ENCODE measurements at regions not wholly inside any gene's neighbourhood (a gene's known extent, or its start where the extent isn't known, plus 50 kb on each side); places are given as distances from the start of the nearest gene placed in this dataset.

DNA sequence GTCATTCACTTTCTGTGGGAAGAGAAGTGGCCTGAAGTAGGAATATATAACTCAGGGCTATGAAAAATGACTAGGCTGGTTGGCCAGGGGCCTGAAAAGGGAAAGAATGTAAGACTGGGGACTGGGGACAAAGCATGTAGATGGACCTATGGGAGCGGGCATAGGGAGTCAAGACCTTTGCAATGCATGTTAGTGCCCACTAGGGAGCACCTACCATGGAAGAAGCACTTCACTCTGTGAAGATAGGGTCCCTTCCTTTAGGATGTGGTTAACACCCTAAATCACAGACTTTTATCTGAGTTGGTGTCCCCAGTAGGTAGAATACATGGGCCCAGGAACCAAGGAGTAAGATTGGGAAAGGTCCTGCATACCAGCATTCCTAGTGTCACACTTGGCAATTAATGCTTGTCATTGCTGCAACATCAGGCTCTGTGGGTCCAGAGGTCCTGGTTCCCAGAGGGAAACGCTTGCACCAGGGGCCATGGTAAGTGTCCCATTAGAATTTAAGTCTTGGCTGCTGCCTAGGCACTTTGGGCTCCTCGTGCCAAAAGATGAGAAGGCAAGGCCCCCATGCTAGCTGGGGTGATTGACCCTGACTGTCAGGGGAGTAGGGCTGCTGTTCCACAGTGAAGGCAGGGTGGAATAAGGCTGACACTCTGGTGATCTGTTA, 79.6 kb downstream of the CRYGS start:
- intact Hi-C loops (cut with DNase I), result no loop called here
- Histone ChIP-seq H3K27ac (no peak overlapping the region), H3K27me3 (ENCODE audit: insufficient read depth in 3 of 3, low read length in 2 of 3) (peaks cover 0 to 1% (median 0%) of the 10 kb centered on the region in 3 donors), H3K9me3 (no peaks in the 10 kb centered on the region), H3K4me1 (no peaks in the 10 kb centered on the region), H3K36me3 (ENCODE audit: insufficient read depth in 1 of 2, low read depth in 1 of 2) (no peaks in the 10 kb centered on the region), H3K4me3 (no peak overlapping the region)
- DNase-seq (no peak), ATAC-seq (no peak)
- 89 to 94% (median 90%) methylated on average over 3 of the region's 3 CpGs for WGBS, 3 donors
- TF ChIP-seq, protein P1, sequence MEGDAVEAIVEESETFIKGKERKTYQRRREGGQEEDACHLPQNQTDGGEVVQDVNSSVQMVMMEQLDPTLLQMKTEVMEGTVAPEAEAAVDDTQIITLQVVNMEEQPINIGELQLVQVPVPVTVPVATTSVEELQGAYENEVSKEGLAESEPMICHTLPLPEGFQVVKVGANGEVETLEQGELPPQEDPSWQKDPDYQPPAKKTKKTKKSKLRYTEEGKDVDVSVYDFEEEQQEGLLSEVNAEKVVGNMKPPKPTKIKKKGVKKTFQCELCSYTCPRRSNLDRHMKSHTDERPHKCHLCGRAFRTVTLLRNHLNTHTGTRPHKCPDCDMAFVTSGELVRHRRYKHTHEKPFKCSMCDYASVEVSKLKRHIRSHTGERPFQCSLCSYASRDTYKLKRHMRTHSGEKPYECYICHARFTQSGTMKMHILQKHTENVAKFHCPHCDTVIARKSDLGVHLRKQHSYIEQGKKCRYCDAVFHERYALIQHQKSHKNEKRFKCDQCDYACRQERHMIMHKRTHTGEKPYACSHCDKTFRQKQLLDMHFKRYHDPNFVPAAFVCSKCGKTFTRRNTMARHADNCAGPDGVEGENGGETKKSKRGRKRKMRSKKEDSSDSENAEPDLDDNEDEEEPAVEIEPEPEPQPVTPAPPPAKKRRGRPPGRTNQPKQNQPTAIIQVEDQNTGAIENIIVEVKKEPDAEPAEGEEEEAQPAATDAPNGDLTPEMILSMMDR (IDR thresholded peaks at IDR 0.05), result no peak

DNA sequence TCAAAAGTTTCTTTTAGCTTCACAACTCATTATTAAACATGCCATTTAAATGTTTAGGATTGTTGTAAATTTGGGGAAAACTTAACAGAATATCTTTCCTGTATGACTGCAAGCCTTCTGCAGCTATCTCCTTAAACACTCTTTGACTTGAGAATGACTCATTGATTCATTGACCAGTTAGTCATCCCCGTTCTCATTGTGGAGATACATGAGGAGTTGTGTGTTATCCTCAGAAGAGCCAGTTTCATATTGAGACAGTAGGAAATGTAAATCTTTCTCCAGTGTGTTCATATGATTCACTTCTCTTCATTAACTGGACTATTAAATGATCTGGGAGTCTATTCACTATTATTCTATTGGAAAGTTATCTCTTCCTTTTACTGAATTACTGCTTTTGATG, 83.0 kb downstream of the CRYGS start:
- WGBS, 3 donors, result 66 to 74% (median 73%) methylated on average over 1 of the region's 1 CpG
- intact Hi-C loops (cut with DNase I), result no loop called here
- TF ChIP-seq, protein P1 (IDR thresholded peaks at IDR 0.05), result no peak
- DNase-seq, result no peak
- H3K27ac ChIP-seq, result no peak overlapping the region
- no peaks in the 10 kb centered on the region for H3K4me1 ChIP-seq
- H3K36me3 ChIP-seq (ENCODE audit: insufficient read depth in 1 of 2, low read depth in 1 of 2), result no peaks in the 10 kb centered on the region
- H3K27me3 ChIP-seq (ENCODE audit: insufficient read depth in 3 of 3, low read length in 2 of 3), result peaks cover 0 to 3% (median 0%) of the 10 kb centered on the region in 3 donors
- H3K4me3 ChIP-seq, result no peak overlapping the region
- no peak for ATAC-seq
- no peaks in the 10 kb centered on the region for H3K9me3 ChIP-seq

DNA sequence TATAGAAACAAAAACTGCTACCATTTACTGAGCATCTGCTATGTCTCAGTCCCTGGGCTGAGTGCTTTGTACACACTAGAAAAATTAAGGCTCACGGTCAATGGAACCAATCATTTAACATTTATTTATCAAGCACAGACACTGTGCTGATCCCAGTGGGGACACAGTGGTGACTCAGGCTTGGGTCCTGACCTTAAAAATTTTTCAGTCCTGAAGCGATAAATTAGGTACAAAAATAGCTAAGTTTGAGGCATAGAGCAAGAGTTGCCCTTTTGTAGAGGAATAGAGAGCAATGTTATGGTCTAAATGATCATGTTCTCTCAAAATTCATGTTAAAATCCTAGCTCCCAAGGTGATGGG, 85.1 kb downstream of the CRYGS start:
- Histone ChIP-seq H3K36me3 (ENCODE audit: insufficient read depth in 1 of 2, low read depth in 1 of 2) (no peaks in the 10 kb centered on the region), H3K4me3 (no peak overlapping the region), H3K4me1 (no peaks in the 10 kb centered on the region), H3K27ac (no peak overlapping the region), H3K9me3 (no peaks in the 10 kb centered on the region), H3K27me3 (ENCODE audit: insufficient read depth in 3 of 3, low read length in 2 of 3) (peaks cover 0 to 5% (median 0%) of the 10 kb centered on the region in 3 donors)
- ATAC-seq, result no peak
- TF ChIP-seq, protein P1 (IDR thresholded peaks at IDR 0.05), result no peak
- 44 to 70% (median 44%) methylated on average over 2 of the region's 2 CpGs for WGBS, 3 donors
- DNase-seq, result no peak
- intact Hi-C loops (cut with DNase I), result no loop called here

DNA sequence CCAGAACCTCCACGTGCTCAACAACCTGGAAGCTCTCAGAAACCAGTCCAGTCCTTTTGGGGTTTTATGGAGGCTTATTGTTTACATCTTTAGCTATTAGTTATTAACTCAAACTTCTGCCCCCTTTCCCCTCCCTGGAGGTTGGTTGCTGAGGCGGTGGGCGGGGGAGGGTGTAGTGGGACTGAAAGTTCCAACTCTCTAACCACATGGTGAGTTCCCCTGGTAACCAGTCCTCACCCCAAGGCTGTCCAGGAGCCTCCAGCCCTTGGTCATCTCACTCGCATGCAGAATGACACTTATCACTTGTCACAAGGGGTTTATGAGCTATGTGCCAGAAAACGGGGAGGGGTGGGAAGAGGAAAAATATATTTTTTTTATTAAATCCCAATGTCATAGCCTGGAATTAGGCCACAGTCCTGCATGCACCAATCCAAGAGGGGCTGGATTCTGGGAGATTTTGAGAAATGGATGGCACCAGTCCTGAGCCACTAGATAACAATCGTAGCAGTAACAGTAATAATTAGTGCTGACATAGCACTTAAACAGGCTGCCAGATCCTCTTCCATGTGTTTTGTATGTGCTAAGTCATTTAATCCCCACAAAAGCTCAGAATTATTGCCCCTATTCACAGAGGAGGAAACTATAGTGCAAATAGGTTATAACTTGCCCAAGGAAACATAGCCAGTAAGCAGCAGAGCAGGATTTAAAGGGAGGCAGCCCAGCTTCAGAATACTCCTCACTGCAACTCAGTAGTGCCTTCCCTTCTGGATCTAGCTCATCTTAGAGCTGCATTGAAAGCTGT, 85.7 kb downstream of the CRYGS start:
- Histone ChIP-seq H3K27me3 (ENCODE audit: insufficient read depth in 3 of 3, low read length in 2 of 3) (peaks cover 0 to 5% (median 0%) of the 10 kb centered on the region in 3 donors), H3K4me1 (no peaks in the 10 kb centered on the region), H3K27ac (no peak overlapping the region), H3K36me3 (ENCODE audit: insufficient read depth in 1 of 2, low read depth in 1 of 2) (no peaks in the 10 kb centered on the region), H3K4me3 (no peak overlapping the region), H3K9me3 (no peaks in the 10 kb centered on the region)
- TF ChIP-seq, protein P1 (IDR thresholded peaks at IDR 0.05), result no peak
- no peak for ATAC-seq
- DNase-seq, result no peak
- intact Hi-C loops (cut with DNase I), result no loop called here
- 70 to 75% (median 73%) methylated on average over 6 of the region's 6 CpGs for WGBS, 3 donors
